ENCODE measurements at regions not wholly inside any gene's neighbourhood (a gene's known extent, or its start where the extent isn't known, plus 50 kb on each side); places are given as distances from the start of the nearest gene placed in this dataset.

GRCh38 chr2:176679061-176679669 lies 409.9 kb downstream of the MTX2 start:
- DNase-seq (ENCODE audit: low read depth): no peak

- DNase-seq (ENCODE audit: low read depth): no peak
Observed at GRCh38 chr2:176680916-176681516, 411.8 kb downstream of the MTX2 start.

- DNase-seq (ENCODE audit: low read depth): no peak
Observed at GRCh38 chr2:176681584-176682115, 412.4 kb downstream of the MTX2 start.

GRCh38 chr2:176682278-176682677 lies 413.0 kb downstream of the MTX2 start:
- no peak for DNase-seq (ENCODE audit: low read depth)

- DNase-seq (ENCODE audit: low read depth): no peak
Observed at GRCh38 chr2:176683618-176684111, 414.4 kb downstream of the MTX2 start.

- DNase-seq (ENCODE audit: low read depth): no peak
Observed at GRCh38 chr2:176685908-176686307, 416.7 kb downstream of the MTX2 start.

- DNase-seq (ENCODE audit: low read depth): no peak
Observed at GRCh38 chr2:176686328-176686727, 417.1 kb downstream of the MTX2 start.

GRCh38 chr2:176687342-176687741 lies 418.1 kb downstream of the MTX2 start:
- DNase-seq (ENCODE audit: low read depth): no peak

- DNase-seq (ENCODE audit: low read depth): no peak
Observed at GRCh38 chr2:176687944-176688343, 418.7 kb downstream of the MTX2 start.

- no peak for DNase-seq (ENCODE audit: low read depth)
Observed at GRCh38 chr2:176689711-176690110, 420.5 kb downstream of the MTX2 start.

- DNase-seq (ENCODE audit: low read depth): no peak
Observed at GRCh38 chr2:176691471-176691870, 422.2 kb downstream of the MTX2 start.

- no peak for DNase-seq (ENCODE audit: low read depth)
Observed at GRCh38 chr2:176692533-176692932, 423.3 kb downstream of the MTX2 start.

GRCh38 chr2:176699098-176699497 lies 429.9 kb downstream of the MTX2 start:
- no peak for DNase-seq (ENCODE audit: low read depth)

GRCh38 chr2:176699644-176700043 lies 430.4 kb downstream of the MTX2 start:
- no peak for DNase-seq (ENCODE audit: low read depth)

GRCh38 chr2:176702131-176702530 lies 432.9 kb downstream of the MTX2 start:
- DNase-seq (ENCODE audit: low read depth): no peak

GRCh38 chr2:176704282-176704858 lies 435.1 kb downstream of the MTX2 start:
- DNase-seq (ENCODE audit: low read depth): no peak

- no peak for DNase-seq (ENCODE audit: low read depth)
Observed at GRCh38 chr2:176709149-176709951, 440.1 kb downstream of the MTX2 start.

- DNase-seq (ENCODE audit: low read depth): no peak
Observed at GRCh38 chr2:176709991-176710390, 440.7 kb downstream of the MTX2 start.

GRCh38 chr2:176710657-176711186 lies 441.5 kb downstream of the MTX2 start:
- no peak for DNase-seq (ENCODE audit: low read depth)

- no peak for DNase-seq (ENCODE audit: low read depth)
Observed at GRCh38 chr2:176725873-176726645, 456.8 kb downstream of the MTX2 start.

- DNase-seq (ENCODE audit: low read depth): no peak
Observed at GRCh38 chr2:176727696-176728095, 458.5 kb downstream of the MTX2 start.

Measured in Daoy (cell line).